GM18520 (cell line): ENCODE measurements at regions not wholly inside any gene's neighbourhood (a gene's known extent, or its start where the extent isn't known, plus 50 kb on each side); places are given as distances from the start of the nearest gene placed in this dataset.

ENCODE experiments used
- ATAC-seq: cut with Tn5 transposase; IDR thresholded peaks from one replicate; pipeline ENCODE4 v1.9.1; 2021; ENCODE audit not compliant: unreplicated experiment

DNA sequence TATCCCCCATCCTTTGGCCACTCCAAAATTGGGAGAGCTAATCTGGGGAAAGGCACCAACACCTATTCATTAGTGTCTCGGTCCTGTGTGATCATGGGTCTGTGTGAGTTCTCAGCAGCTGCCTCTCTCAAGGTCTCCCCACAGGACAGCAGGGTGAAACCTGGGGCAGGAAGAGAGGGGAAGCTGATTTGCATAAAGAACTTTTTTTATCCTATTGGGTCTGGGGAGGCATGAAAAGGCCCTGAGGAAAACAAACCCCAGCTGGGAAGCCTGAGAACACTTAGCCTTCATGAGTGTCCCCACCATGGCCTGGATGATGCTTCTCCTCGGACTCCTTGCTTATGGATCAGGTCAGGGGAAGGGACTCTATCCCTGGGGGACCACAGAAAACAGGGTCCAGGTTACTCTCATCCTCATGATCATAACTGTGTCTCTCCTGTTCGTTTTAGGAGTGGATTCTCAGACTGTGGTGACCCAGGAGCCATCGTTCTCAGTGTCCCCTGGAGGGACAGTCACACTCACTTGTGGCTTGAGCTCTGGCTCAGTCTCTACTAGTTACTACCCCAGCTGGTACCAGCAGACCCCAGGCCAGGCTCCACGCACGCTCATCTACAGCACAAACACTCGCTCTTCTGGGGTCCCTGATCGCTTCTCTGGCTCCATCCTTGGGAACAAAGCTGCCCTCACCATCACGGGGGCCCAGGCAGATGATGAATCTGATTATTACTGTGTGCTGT lies 116.0 kb upstream of the TOP3B start:
- no peak for ATAC-seq

GRCh38 chr22:22097727-22098228 lies 115.2 kb upstream of the TOP3B start:
- no peak for ATAC-seq

DNA sequence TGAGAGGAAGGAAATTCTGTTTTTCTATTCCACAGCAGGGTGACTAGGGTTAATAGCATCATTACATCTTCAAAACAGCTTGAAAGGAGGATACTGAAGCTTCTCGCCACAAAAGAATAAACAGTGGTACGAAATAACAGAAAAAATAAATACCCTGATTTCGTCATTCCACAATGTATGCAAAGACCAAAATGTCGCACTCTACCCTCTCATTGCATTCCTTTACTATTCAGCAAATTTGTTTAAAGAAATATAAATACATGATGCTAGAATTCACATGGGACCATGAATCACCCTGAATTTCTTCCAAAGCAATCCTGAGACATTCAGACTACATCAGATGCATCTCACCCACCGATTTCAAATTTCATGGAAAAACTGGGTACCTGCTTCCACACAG lies 112.3 kb upstream of the TOP3B start:
- ATAC-seq = no peak

- ATAC-seq = no peak
Observed at GRCh38 chr22:22094514-22094913, 111.9 kb upstream of the TOP3B start.

DNA sequence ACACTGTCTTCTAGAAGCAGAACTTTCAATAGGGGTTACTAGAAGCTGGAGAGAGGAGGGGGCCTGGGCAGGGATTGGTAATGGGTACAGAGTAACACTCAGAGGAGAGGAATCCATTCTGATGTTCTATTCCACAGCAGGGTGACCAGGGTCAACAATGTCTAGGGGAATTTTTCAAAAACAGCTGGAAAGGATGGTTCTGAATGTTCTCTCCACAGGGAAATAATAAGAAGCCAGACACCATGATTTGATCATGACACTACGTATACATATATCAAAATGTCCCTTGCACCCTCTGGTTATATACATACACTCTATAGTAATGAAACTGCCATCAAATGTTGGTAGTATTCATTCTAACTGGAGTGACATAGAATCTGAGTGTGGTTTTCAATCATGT lies 111.2 kb upstream of the TOP3B start:
- ATAC-seq = no peak

GRCh38 chr22:22092974-22093373 lies 110.4 kb upstream of the TOP3B start:
- no peak for ATAC-seq

DNA sequence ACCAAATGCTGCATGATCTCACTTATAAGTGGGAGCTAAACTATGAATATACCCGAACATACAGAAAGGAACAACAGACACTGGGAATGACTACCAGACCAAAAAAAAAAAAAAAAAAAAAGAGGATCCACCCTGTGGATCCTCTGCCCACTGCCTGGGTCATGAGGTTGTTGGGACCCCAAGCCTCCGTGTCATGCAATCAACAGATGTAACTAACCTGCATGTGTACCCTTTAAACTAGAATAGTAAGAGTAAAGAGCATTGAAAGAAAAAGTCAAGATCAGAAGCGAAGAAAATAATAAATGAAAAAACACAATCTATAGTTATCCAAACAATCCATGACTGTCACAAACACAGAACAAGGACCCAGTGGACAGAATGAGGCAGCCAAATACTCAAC lies 109.5 kb upstream of the TOP3B start:
- no peak for ATAC-seq

GRCh38 chr22:22091400-22091878 lies 108.9 kb upstream of the TOP3B start:
- no peak for ATAC-seq

GRCh38 chr22:22090650-22091399 lies 108.2 kb upstream of the TOP3B start:
- no peak for ATAC-seq

DNA sequence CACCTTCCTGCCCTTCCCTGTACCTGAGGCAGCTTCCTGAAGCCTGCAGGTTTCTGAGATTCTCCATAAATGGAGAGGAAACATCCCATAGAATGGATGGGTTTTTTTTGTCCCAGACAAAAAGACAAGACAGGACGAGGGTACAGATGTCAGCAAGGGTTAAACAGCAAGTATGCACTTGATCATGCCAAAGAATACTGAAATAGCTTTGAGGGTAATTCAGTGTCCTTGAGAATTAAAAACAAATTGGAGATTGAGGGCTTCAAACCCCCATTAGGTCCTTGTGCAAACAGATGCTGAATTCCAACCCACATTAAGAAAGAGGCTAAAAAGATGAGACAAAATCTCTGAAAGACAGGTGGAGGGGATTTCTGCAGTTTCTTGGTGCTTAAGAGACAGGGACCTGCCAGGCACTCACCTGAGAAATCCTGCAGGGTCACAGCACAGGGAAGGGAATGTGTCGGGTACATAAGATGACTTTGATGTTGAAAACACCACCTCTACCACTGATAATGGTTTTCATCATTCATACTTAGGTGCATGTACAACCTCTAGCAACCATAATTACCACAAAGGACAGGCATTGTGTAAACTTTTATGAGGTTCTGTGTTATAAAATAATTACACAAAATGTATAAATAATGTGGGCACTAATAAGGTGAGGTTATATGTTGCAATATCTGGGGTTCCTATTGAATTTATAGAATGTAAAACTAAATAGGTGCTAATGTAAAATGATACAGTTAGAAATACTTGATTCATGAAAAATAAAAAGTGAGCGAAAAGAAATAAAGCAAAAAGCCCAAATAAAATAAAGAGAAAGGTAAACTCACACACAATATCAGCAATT lies 107.1 kb upstream of the TOP3B start:
- no peak for ATAC-seq

DNA sequence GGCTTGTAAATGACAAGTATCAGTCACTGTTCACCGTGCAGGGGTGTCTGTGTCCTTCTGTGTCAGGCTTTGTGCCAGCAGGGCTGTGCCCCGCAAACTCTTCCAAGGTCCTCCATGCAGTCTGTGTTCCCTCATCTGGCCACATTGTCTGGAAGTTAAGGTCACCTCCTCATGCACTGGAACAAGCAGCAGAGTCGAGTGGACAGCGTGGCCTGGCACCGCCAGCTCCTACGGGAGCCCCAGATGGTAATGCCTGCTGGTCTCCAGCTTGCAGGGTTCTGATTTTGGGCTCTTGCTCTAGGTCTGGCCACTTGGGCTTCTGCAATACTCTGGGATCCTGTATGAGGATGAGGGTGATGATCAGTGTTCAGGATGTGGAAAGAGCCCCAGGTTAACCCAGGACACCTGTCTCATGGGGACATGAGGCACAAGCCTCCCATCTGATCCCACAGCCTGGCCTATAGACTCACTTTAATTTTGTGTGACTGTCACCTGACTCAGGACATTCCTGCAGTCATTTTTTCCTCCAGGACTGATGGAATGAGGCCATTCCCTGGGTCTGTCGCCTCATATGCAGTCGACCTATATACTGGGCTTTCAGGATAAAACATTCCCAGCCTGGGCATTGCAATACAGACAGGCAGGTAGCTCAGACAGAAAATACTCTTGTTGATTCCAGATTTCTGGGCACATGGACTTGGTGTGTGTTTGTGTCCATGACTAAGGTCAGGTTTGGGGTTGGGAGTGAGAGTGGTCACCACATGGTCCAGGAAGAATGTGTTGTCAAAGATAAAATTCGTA lies 106.3 kb upstream of the TOP3B start:
- ATAC-seq = no peak

- ATAC-seq = no peak
Observed at GRCh38 chr22:22087854-22088657, 105.5 kb upstream of the TOP3B start.

DNA sequence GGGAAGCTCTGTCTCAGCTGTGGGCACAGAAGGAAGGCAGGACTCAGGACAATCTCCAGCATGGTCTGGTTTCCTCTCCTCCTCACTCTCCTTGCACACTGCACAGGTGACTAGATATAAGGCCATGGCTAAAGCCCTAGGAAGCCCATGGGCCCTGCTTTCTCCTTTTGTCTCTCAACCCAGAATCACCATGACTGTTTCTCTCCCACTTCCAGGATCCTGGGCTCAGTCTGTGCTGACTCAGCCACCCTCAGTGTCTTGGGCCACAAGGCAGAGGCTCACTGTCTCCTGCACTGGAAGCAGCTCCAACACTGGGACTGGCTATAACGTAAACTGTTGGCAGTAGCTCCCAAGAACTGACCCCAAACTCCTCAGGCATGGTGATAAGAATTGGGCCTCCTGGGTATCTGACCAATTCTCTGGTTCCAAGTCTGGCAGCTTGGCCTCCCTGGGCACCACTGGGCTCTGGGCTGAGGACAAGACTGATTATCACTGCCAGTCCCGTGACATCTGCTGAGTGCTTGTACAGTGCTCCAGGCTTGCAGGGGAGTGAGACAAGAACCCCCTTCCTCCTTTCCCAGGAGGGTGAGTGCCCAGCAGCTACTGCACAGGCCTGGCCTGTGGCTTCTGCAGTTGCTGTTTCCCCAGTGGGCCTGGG lies 104.0 kb upstream of the TOP3B start:
- no peak for ATAC-seq

DNA sequence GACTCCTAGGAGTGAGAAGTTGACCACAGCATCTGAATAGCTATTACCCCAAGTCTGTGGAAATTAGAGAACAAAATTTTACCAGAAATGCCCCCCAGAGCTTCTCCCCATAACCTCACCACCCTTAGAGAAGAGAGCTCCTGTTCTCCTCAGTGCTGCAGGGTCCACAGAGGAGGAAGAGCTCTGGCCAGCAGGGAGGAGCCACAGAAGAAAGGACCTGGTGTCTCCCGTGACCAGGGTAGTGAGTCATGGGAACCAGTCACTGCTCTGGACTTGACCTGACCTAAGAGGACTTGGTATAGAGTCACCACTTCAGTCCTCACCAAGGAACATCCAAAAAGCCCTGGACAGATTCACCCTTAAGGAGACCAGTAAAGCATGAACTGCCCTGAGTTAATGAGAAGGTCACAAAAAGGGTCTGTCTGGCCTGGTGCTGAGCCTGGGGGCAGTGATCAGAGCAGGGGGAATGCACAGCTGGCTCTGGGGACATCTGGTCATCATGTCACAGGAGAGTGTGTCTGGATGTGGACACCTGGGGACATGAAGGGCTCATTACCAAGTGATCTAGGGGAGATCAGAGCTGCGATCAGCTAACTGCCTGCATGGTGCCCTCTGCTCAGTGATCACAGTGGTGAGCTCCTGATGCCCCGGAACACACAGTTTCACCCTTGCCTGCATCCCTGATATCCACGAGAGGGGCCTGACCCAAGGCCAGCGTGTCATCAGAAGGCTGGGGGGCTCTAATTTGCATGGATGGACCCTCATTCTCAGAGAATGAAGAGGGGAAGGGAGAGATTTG lies 103.3 kb upstream of the TOP3B start:
- no peak for ATAC-seq

- ATAC-seq = no peak
Observed at GRCh38 chr22:22084089-22084711, 101.6 kb upstream of the TOP3B start.

GRCh38 chr22:22082960-22083359 lies 100.4 kb upstream of the TOP3B start:
- ATAC-seq = no peak

- ATAC-seq = no peak
Observed at GRCh38 chr22:22082229-22082835, 99.7 kb upstream of the TOP3B start.

DNA sequence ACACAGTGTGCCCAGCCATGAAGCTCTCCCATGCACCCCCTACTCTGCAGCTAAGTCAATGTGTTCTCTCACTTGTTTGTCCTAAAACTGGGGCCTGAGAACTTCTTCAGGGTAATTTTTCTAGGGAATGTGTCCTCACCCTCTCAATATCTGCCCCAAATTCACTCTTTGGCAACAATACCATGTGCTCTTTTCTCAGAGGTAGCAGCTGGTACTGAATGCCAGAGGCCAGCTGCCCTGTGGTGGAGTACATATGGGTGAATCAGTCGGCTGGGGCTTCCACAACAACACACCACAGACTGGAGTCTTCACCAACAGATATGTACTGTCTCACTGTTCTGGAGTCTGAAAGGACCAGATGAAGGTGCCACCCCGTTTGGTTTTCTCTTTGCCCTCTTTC lies 97.7 kb upstream of the TOP3B start:
- ATAC-seq = no peak
